WTC11 (cell line): ENCODE measurements at regions not wholly inside any gene's neighbourhood (a gene's known extent, or its start where the extent isn't known, plus 50 kb on each side); places are given as distances from the start of the nearest gene placed in this dataset.

Experiments
- ATAC-seq: fragments of 200-7000 bp; cut with Tn5 transposase; 2 replicates; pipeline ENCODE4 v1.10.0; 2021; ENCODE audit warnings: mild to moderate bottlenecking, moderate library complexity
- CTCF ChIA-PET: fragments of 300-600 bp; sonication (Branson Sonifier 250); formaldehyde crosslinking; loops from one replicate; lab custom pipeline; 2021; ENCODE audit warnings: antibody characterized with exemption; lab: Charles Lee
- POLR2A ChIA-PET: fragments of 350-600 bp; sonication (Branson Sonifier 250); formaldehyde crosslinking; loops from one replicate; lab custom pipeline; 2021; ENCODE audit warnings: antibody characterized with exemption; lab: Charles Lee
- DNase-seq: peaks from one replicate; pipeline ENCODE4 v3.0.0; 2021; ENCODE audit warnings: low spot score
- H3K27ac Mint-ChIP-seq: 2 replicates; pipeline ENCODE4 v1.8.0; 2021; ENCODE audit warnings: mixed read lengths
- H3K27me3 Mint-ChIP-seq: 2 replicates; pipeline ENCODE4 v1.8.0; 2021; ENCODE audit warnings: low read depth, mild to moderate bottlenecking, moderate library complexity, mixed read lengths
- H3K36me3 Mint-ChIP-seq: 2 replicates; pipeline ENCODE4 v1.8.0; 2021; ENCODE audit warnings: mixed read lengths
- H3K4me1 Mint-ChIP-seq: 2 replicates; pipeline ENCODE4 v1.8.0; 2022; ENCODE audit warnings: mixed read lengths
- H3K4me3 Mint-ChIP-seq: 2 replicates; pipeline ENCODE4 v1.8.0; 2021; ENCODE audit warnings: mild to moderate bottlenecking, moderate library complexity, mixed read lengths
- H3K9me3 Mint-ChIP-seq: 2 replicates; pipeline ENCODE4 v1.8.0; 2021; ENCODE audit warnings: mixed read lengths
- CDX4 ChIP-seq: fragments of 250-450 bp; sonication (Bioruptor Pico); IDR thresholded peaks from 2 replicates; pipeline ENCODE4 v1.9.0; 2021; ENCODE audit warnings: moderate library complexity, mild to moderate bottlenecking, inconsistent platforms, borderline replicate concordance
- E2F1 ChIP-seq: sonication (generic); formaldehyde crosslinking; IDR thresholded peaks from 2 replicates; pipeline ENCODE4 v1.8.0; 2022; ENCODE audit warnings: mild to moderate bottlenecking, missing genetic modification reagents
- ERG ChIP-seq: fragments of 250-450 bp; sonication (Bioruptor Pico); IDR thresholded peaks from 2 replicates; pipeline ENCODE4 v1.8.0; 2021; ENCODE audit warnings: mild to moderate bottlenecking
- FOXK1 ChIP-seq: sonication (generic); formaldehyde crosslinking; IDR thresholded peaks from 2 replicates; pipeline ENCODE4 v1.8.0; 2022; ENCODE audit warnings: mild to moderate bottlenecking, moderate library complexity, missing genetic modification reagents
- HMGA2 ChIP-seq: fragments of 250-450 bp; sonication (Bioruptor Pico); IDR thresholded peaks from 2 replicates; pipeline ENCODE4 v1.4.0; 2021; ENCODE audit warnings: mild to moderate bottlenecking, moderate library complexity
- HMGXB4 ChIP-seq: sonication (generic); formaldehyde crosslinking; IDR thresholded peaks from 2 replicates; pipeline ENCODE4 v1.8.1; 2023; ENCODE audit warnings: mild to moderate bottlenecking, moderate library complexity, missing genetic modification reagents
- MXD4 ChIP-seq: fragments of 250-450 bp; sonication (Bioruptor Pico); IDR thresholded peaks from 2 replicates; pipeline ENCODE4 v1.8.0; 2021; ENCODE audit warnings: mild to moderate bottlenecking, moderate library complexity, borderline replicate concordance
- NR1H2 ChIP-seq: sonication (generic); formaldehyde crosslinking; IDR thresholded peaks from 2 replicates; pipeline ENCODE4 v1.9.0; 2021; ENCODE audit warnings: mild to moderate bottlenecking, moderate library complexity, missing genetic modification reagents
- OVOL2 ChIP-seq: fragments of 250-450 bp; sonication (Bioruptor Pico); IDR thresholded peaks from 2 replicates; pipeline ENCODE4 v1.9.0; 2021; ENCODE audit warnings: mild to moderate bottlenecking, borderline replicate concordance
- PRRX2 ChIP-seq: fragments of 250-450 bp; sonication (Bioruptor Pico); IDR thresholded peaks from 2 replicates; pipeline ENCODE4 v1.8.0; 2021; ENCODE audit warnings: mild to moderate bottlenecking
- RELA ChIP-seq: sonication (generic); formaldehyde crosslinking; IDR thresholded peaks from 2 replicates; pipeline ENCODE4 v1.8.1; 2022; ENCODE audit warnings: missing genetic modification reagents, mild to moderate bottlenecking, borderline replicate concordance
- RORB ChIP-seq: fragments of 250-450 bp; sonication (Bioruptor Pico); IDR thresholded peaks from 2 replicates; pipeline ENCODE4 v1.9.0; 2021; ENCODE audit warnings: mild to moderate bottlenecking
- SMAD4 ChIP-seq: sonication (generic); formaldehyde crosslinking; IDR thresholded peaks from 2 replicates; pipeline ENCODE4 v1.8.0; 2022; ENCODE audit warnings: mild to moderate bottlenecking, missing genetic modification reagents
- TEAD1 ChIP-seq: sonication (generic); formaldehyde crosslinking; IDR thresholded peaks from 2 replicates; pipeline ENCODE4 v1.8.0; 2022; ENCODE audit warnings: mild to moderate bottlenecking, missing genetic modification reagents
- TEAD4 ChIP-seq: sonication (generic); formaldehyde crosslinking; IDR thresholded peaks from 2 replicates; pipeline ENCODE4 v1.8.0; 2022; ENCODE audit warnings: mild to moderate bottlenecking, missing genetic modification reagents
- ZMAT4 ChIP-seq: fragments of 250-450 bp; sonication (Bioruptor Pico); IDR thresholded peaks from 2 replicates; pipeline ENCODE4 v1.9.0; 2021; ENCODE audit warnings: mild to moderate bottlenecking
- ZNF416 ChIP-seq: fragments of 250-450 bp; sonication (Bioruptor Pico); IDR thresholded peaks from 2 replicates; pipeline ENCODE4 v1.9.0; 2021; ENCODE audit warnings: mild to moderate bottlenecking, inconsistent platforms
- ZNF423 ChIP-seq: fragments of 250-450 bp; sonication (Bioruptor Pico); IDR thresholded peaks from 2 replicates; pipeline ENCODE4 v2.1.2; 2022; ENCODE audit warnings: mild to moderate bottlenecking, moderate library complexity
- ZSCAN18 ChIP-seq: fragments of 250-450 bp; sonication (Bioruptor Pico); IDR thresholded peaks from 2 replicates; pipeline ENCODE4 v2.1.2; 2022; ENCODE audit warnings: mild to moderate bottlenecking, moderate library complexity

- TF ChIP-seq E2F1 (CRISPR knock-in tag) (no peak), NR1H2 (no peak), ZNF423 (CRISPR knock-in tag) (no peak), RORB (CRISPR knock-in tag) (no peak), CDX4 (CRISPR knock-in tag) (no peak), TEAD4 (no peak)
Observed at GRCh38 chr17:16878606-16879005, 93.3 kb downstream of the TNFRSF13B start (continued).

- ChIA-PET CTCF (no interaction called here), POLR2A (no interaction called here)
- peaks cover 7% of the 10 kb centered on the region; the same call in 1 of the 2 replicates for H3K9me3 Mint-ChIP-seq
- no peaks in the 10 kb centered on the region for H3K4me1 Mint-ChIP-seq
- no peak overlapping the region for H3K4me3 Mint-ChIP-seq
- H3K27ac Mint-ChIP-seq = no peak overlapping the region
- TF ChIP-seq ERG (no peak), OVOL2 (CRISPR knock-in tag) (no peak), FOXK1 (CRISPR knock-in tag) (no peak), HMGXB4 (CRISPR knock-in tag) (no peak), ZMAT4 (no peak), SMAD4 (no peak), E2F1 (CRISPR knock-in tag) (no peak), ZSCAN18 (no peak), RELA (no peak), HMGA2 (no peak), ZNF416 (CRISPR knock-in tag) (no peak), MXD4 (CRISPR knock-in tag) (no peak), PRRX2 (CRISPR knock-in tag) (no peak), TEAD1 (CRISPR knock-in tag) (no peak)
- no peaks in the 10 kb centered on the region for H3K27me3 Mint-ChIP-seq
- DNase-seq (no peak), ATAC-seq (no peak)
- no peaks in the 10 kb centered on the region for H3K36me3 Mint-ChIP-seq
Observed at GRCh38 chr17:16878084-16878483, 93.8 kb downstream of the TNFRSF13B start.
